ENCODE measurements at regions not wholly inside any gene's neighbourhood (a gene's known extent, or its start where the extent isn't known, plus 50 kb on each side); places are given as distances from the start of the nearest gene placed in this dataset.
"Not testable (repeated sequence)": the region's sequence is repeated elsewhere in the genome, so short reads cannot be mapped to it uniquely, and the experiment has no call there.

- no peak for DNase-seq
Observed at GRCh38 chr13:26484196-26484595, 73.3 kb upstream of the WASF3 start.

- no peak for DNase-seq
Observed at GRCh38 chr13:26485288-26485687, 72.2 kb upstream of the WASF3 start.

DNA sequence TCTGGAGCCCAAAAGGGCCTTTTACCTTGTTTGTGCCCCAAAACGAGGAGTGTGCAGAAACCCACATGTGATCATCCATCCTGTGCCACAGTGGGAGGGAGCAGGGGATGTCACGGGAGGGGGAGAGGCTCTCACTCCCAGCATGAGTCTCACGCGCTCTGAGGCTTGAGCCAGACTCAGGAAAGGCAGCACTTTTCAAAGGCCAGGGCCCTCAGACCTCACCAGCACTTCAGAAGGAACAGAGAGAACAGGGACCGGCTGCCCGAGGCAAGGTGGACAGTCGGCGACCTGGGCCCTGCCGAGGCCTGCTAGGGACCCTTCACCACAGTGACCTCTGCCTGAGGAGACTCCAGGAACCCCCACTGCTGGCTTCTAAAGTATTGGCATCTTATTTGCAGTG lies 71.7 kb upstream of the WASF3 start:
- DNase-seq: no peak

GRCh38 chr13:26486550-26486949 lies 70.9 kb upstream of the WASF3 start:
- DNase-seq: no peak

- no peak for DNase-seq
Observed at GRCh38 chr13:26487781-26488180, 69.7 kb upstream of the WASF3 start.

GRCh38 chr13:26488236-26489003 lies 69.1 kb upstream of the WASF3 start:
- DNase-seq: no peak

DNA sequence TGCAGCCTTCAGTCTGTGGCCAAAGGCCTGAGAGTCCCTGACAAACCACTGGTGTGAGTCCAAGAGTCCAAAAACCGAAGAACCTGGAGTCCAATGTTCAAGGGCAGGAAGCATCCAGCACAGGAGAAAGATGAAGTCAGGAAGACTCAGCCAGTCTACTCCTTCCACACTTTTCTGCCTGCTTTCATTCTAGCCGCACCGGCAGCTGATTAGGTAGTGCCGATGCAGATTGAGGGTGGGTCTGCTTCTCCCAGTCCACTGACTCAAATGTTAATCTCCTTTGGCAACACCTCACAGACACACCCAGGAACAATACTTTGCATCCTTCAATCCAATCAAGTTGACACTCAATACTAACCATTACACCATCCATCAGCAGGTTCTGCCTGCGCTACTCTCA lies 65.2 kb upstream of the WASF3 start:
- not testable (repeated sequence) for DNase-seq

- no peak for DNase-seq
Observed at GRCh38 chr13:26494571-26495195, 62.8 kb upstream of the WASF3 start.

- no peak for DNase-seq
Observed at GRCh38 chr13:26495750-26496149, 61.7 kb upstream of the WASF3 start.

DNA sequence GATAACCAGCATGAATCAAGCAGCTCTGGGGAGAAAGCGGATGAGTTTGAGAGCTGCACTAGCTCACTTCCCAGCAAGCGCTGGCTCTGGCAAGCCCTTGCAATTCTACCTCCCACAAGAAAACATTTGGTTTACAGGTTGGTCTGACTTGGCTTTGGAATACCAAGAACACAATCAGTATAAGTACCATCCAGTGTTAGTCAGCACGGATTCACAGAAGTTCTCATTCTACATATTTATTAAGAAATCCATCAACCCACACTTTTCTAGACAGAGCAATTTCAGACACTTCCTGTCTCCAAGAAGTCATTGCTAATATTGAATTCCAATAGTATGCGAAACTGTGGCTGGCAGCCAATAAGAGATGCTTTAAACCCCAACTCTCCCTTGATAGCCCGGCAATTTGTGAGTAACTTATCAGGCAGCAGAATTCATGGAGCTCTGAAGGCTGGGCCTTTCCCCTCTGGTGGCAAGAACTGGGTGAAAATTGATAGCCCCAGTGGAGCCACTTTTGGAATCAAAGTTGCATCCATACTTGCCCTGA lies 59.4 kb upstream of the WASF3 start:
- no peak for DNase-seq

- DNase-seq: no peak
Observed at GRCh38 chr13:26498656-26499601, 58.6 kb upstream of the WASF3 start.

DNA sequence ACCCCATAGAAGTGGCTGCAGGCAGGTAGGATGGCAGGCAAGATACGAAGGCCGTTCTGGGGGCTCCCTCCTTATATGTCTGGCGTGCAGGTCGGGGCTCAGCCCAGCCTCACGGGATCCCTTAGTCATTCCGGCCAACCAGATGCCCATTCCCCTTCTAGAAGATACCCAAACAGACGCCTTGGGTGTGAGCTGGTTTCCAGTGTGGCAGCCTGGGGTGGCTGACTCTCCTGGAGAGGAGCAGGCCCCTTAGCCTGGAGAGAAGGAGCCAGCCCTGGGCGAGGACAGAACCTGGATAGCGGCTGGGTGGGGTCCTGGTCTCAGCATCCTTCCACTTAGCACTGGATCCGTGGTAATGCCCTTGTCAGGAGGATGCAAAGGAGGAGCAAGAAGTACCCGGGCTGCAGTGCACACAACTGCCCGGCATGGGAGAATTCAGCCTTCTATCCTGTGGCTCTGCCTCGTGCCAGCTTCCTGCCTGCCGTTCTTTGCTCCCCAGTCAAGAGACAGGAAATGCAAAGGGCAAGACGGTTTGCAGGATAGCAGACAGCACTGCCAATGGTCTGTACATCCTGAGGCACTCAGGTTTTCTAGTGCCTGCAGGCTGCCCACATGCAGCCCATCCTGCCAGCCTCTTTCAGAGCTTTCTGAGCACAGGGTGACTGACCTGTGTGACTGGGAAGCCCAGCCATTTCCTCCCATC lies 56.7 kb upstream of the WASF3 start:
- DNase-seq: no peak

GRCh38 chr13:26501641-26502040 lies 55.8 kb upstream of the WASF3 start:
- no peak for DNase-seq

- DNase-seq: no peak
Observed at GRCh38 chr13:26502826-26503225, 54.7 kb upstream of the WASF3 start.

DNA sequence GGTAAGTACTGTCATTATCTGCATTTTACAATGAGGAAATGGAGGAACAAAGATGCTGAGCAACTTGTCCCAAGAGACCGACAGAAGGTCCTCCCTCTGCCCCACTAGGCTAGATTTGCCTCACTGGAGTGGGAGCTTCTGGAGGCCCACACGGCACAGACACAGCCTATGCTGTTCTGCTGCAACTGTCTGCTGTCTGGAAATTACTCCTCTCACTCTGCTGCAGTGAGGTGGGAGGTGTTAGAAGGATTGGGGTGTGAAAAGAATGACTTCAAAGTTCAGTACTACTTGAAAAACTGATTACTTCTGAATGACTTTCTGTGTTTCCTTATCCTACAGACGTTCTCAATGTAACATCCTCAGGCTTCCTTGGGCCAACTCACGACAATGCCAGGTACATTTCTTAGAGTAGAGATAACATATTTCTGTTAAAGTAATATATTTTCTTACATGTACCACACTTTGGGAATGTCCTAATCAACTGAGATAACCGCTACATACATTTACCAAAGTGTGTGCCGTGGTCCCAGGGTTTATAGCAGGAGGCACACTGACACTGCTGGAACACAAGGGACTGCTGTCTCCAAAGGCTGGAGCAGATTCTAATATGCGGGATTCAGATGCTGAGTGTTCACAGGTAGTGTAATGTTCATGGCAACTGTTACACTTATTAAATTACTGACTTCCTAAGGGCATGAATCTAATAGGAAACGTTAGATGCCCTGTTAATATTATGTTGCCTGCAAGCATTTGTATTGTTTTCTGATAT lies 53.5 kb upstream of the WASF3 start:
- DNase-seq: no peak

All from stimulated activated naive CD4-positive, alpha-beta T cell (primary cell).